ENCODE measurements at regions not wholly inside any gene's neighbourhood (a gene's known extent, or its start where the extent isn't known, plus 50 kb on each side); places are given as distances from the start of the nearest gene placed in this dataset.

- no peak for TF ChIP-seq CTCF (IDR thresholded peaks at IDR 0.05)
- no peak for TF ChIP-seq POLR2A (IDR thresholded peaks at IDR 0.05)
Measured at GRCh38 chr5:3904584-3904983, 309.0 kb downstream of the IRX1 start.

Data from Peyer's patch (tissue), 4 donors.